Thymus (tissue), 11 donors: ENCODE measurements at regions not wholly inside any gene's neighbourhood (a gene's known extent, or its start where the extent isn't known, plus 50 kb on each side); places are given as distances from the start of the nearest gene placed in this dataset.

Experiments
- DNase-seq, 9 donors: peaks; one replicate each; pipeline ENCODE4 v3.0.0-alpha.2; 2013; ENCODE audit warnings: low spot score in 9 of 9, low read depth in 6 of 9, missing footprints in 1 of 9
- H3K27ac ChIP-seq, 2 donors: one replicate each; pipeline ENCODE4 v1.5.1; 2013; ENCODE audit warnings: control low read depth in 1 of 2, low read depth in 1 of 2, low read length in 1 of 2, mild to moderate bottlenecking in 1 of 2, moderate library complexity in 1 of 2
- H3K27me3 ChIP-seq, 2 donors: one replicate each; pipeline ENCODE4 v1.5.1; 2013; ENCODE audit warnings: low read length in 1 of 2; ENCODE audit not compliant: control insufficient read depth in 2 of 2, insufficient read depth in 1 of 2
- H3K36me3 ChIP-seq, 2 donors: one replicate each; pipeline ENCODE4 v1.5.1; 2013; ENCODE audit warnings: low read length in 1 of 2, mild to moderate bottlenecking in 1 of 2, moderate library complexity in 1 of 2; ENCODE audit not compliant: control insufficient read depth in 2 of 2, insufficient read depth in 2 of 2
- H3K4me1 ChIP-seq, 2 donors: one replicate each; pipeline ENCODE4 v1.5.1; 2013; ENCODE audit warnings: low read length in 2 of 2; ENCODE audit not compliant: control insufficient read depth in 2 of 2, insufficient read depth in 2 of 2
- H3K4me3 ChIP-seq, 2 donors: one replicate each; pipeline ENCODE4 v1.5.1; 2013; ENCODE audit warnings: low read length in 2 of 2, control low read depth in 1 of 2, mild to moderate bottlenecking in 1 of 2
- H3K9me3 ChIP-seq, 2 donors: one replicate each; pipeline ENCODE4 v1.5.1; 2013; ENCODE audit warnings: low read length in 1 of 2, mild to moderate bottlenecking in 1 of 2; ENCODE audit not compliant: control insufficient read depth in 2 of 2, insufficient read depth in 1 of 2
- WGBS: extraction: QIAGEN DNeasy Blood & Tissue Kit; methylation state at CpG from one replicate; pipeline ENCODE4 v1.1.7; 2013; 5-methylcytosine and 5-hydroxymethylcytosine counted together
- donor health status: healthy.

DNA sequence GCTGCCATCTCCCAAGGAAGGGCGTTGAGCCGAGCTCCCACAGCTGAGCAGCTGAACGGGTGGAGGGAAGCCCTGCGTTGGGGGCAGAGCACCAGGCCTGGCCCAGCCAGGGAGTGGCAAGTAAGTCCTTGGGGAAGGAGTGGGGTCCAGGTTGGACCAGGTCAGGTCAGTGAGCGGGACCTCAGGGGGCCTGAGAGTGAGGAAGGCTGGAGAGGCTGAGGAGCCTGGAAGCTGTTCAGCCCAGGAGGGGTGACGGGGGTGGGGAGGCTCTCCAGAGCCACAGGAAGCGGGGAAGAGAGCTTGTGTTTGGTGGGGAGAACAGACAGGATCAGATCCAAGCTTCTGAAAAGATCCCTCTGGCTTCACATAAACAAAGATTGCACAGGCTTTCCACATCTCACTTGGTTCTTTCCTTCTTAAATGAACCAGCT is 55.4 kb upstream of the ATP12A start:
- Histone ChIP-seq H3K4me3 (no peak overlapping the region), H3K36me3 (no peaks in the 10 kb centered on the region), H3K9me3 (peaks cover 1 to 5% of the 10 kb centered on the region in 2 donors), H3K27ac (no peak overlapping the region), H3K4me1 (peaks cover 0 to 5% of the 10 kb centered on the region in 2 donors), H3K27me3 (no peaks in the 10 kb centered on the region)
- DNase-seq, result no peak
- WGBS, result 98% methylated on average over 7 of the region's 7 CpGs

DNA sequence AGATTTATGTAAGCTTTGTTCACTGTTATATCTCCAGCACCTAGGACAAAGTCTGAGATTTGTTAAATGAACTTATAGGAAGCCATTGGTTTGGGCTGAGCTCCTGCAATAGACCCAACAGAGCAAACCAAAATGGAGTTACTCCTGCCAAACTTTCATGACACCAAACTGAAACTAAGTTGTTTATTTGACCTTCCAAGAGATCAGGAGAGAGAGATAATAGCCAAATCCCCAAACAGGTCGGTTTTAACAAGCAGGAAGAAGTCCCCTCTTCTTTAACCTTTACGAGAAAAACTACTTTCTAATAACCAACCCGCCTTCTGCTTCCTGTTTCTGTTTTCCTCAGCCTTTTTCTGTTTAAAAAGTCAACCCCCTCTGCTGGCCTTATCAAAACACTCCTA is 54.9 kb upstream of the ATP12A start:
- no peaks in the 10 kb centered on the region for H3K27me3 ChIP-seq
- H3K36me3 ChIP-seq, result no peaks in the 10 kb centered on the region
- peaks cover 0 to 5% of the 10 kb centered on the region in 2 donors for H3K4me1 ChIP-seq
- peaks cover 1 to 5% of the 10 kb centered on the region in 2 donors for H3K9me3 ChIP-seq
- H3K4me3 ChIP-seq, result no peak overlapping the region
- peak overlapping the region in 1 of 2 donors; percentile 49 for H3K27ac ChIP-seq
- DNase-seq, result peak in 1 of 9 donors; percentile 33
- 36% methylated on average over 3 of the region's 3 CpGs for WGBS

DNA sequence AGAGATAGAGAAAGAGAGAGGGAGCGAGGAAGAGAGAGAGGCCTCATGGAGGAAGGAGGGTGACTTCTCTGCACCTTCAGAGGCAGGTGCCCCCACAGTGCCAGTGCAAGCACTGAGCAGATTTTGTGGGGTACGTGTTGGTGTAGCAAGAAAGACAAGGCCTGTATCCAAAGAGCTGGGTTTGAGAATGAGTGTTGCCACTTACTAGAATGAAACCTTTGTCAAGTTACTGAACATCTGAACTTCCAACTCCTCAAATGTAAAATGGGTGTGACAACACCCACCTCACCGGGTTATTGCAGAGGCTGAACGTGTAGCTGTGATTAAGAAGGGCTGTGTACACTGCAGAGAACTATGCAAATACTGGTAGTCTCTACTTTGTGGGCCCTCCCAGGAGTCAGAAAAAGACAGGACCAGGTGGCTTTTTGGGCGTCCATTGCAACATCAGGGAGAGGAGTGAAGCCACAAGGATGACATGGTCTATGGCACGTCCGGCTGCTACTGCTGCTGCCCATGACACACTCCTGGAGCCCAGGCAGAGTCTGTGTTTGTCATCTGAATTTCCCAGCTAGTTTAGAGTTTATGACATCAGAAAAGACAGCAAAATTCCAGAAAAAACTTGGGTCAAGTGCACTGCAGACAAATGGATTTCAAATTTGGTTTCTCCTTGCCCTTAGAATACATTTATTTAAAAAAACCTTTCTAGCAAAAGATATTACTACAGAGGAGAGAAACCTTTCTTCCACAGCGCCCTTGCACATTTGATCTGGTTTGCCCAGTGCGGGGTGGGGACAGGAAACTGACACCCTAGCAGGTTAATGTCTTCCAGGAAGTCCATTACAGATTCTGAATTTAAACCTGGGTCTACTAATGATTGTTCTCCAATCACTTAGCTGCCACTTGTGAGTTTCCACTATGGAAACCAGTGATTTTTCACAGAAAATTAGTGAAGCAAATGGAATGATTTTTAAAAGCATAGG is 54.0 kb upstream of the ATP12A start:
- peaks cover 1 to 5% of the 10 kb centered on the region in 2 donors for H3K9me3 ChIP-seq
- DNase-seq, result no peak
- 96% methylated on average over 9 of the region's 9 CpGs for WGBS
- H3K4me3 ChIP-seq, result no peak overlapping the region
- H3K27me3 ChIP-seq, result no peaks in the 10 kb centered on the region
- no peaks in the 10 kb centered on the region for H3K36me3 ChIP-seq
- peaks cover 0 to 5% of the 10 kb centered on the region in 2 donors for H3K4me1 ChIP-seq
- no peak overlapping the region for H3K27ac ChIP-seq

DNA sequence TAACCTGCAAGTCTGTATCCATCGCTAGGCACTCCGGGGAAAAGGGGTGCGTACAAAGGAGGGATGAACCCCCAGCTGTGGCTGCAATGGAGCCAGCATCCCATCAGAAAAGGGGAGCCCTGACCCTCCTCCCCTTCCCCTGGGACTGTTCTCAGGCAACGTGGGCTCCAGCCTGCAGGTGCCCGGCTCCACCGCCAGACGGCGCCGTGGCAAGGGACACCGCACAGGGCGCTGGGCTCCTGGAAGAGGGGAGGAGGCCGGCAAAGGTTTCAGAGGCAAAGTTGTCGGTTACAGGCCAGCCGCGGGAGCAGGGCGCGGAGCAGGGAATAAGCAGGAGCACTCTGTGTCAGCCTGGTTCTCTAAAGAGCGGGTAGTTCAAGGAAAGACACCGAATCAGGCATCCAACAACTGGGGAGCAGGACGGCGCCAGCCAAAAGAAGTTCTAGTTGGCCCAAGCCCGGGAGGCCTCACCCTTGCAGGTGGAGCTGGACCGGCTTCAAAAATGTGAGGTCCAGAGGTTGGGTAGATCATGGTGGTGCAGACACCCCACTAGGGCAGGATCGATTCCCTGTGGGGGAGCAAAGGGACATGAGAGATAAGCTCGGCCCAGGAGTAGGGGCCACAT is 53.0 kb upstream of the ATP12A start:
- Histone ChIP-seq H3K36me3 (no peaks in the 10 kb centered on the region), H3K4me1 (peaks cover 0 to 5% of the 10 kb centered on the region in 2 donors), H3K27ac (no peak overlapping the region), H3K27me3 (no peaks in the 10 kb centered on the region), H3K4me3 (no peak overlapping the region), H3K9me3 (peaks cover 1 to 5% of the 10 kb centered on the region in 2 donors)
- 93% methylated on average over 25 of the region's 25 CpGs for WGBS
- no peak for DNase-seq

DNA sequence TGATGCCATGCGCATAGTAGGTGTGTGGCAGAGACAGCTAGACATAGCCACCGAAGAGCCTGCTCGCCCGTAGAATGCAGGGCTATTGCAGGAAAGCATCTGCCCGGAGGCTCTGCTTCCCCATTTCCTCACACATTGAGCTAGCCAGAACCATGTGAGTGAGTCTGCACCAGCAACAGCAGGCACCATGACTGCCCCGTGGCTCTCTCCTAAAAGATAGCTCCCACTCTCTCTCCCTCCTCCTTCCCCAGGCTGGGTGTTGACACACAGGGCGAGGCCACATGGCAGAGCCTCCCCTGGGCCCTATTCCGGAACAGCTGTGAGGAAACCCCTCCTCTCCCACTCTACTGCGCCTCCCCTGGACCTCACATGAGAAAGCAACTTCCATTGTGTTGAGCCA is 52.3 kb upstream of the ATP12A start:
- Histone ChIP-seq H3K27me3 (no peaks in the 10 kb centered on the region), H3K36me3 (no peaks in the 10 kb centered on the region), H3K4me1 (peaks cover 0 to 5% of the 10 kb centered on the region in 2 donors), H3K4me3 (no peak overlapping the region), H3K27ac (no peak overlapping the region), H3K9me3 (peaks cover 1 to 5% of the 10 kb centered on the region in 2 donors)
- 87% methylated on average over 9 of the region's 9 CpGs for WGBS
- DNase-seq, result no peak

DNA sequence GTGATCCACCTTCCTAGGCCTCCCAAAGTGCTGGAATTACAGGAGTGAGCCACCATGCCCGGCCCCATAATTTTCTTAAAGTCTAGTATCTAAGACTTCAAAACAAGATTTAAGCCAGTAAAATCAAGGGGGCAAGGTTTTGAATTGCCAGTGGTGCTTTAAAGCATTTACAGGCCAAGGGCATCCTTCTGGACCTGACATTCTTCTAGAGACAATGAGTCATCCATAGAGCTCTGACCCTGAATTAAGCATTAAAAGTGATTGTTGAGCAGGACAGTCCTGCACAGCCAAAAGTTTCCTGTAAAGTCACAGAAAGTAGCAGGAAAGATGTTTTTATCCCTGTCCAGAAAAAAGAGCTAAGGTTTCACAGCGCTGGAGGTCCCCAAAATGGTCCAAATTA is 50.9 kb upstream of the ATP12A start:
- H3K27ac ChIP-seq, result no peak overlapping the region
- peaks cover 0 to 1% of the 10 kb centered on the region in 2 donors for H3K9me3 ChIP-seq
- H3K4me1 ChIP-seq, result peaks cover 0 to 5% of the 10 kb centered on the region in 2 donors
- DNase-seq, result no peak
- WGBS, result 97% methylated on average over 2 of the region's 2 CpGs
- no peaks in the 10 kb centered on the region for H3K36me3 ChIP-seq
- no peaks in the 10 kb centered on the region for H3K27me3 ChIP-seq
- no peak overlapping the region for H3K4me3 ChIP-seq

DNA sequence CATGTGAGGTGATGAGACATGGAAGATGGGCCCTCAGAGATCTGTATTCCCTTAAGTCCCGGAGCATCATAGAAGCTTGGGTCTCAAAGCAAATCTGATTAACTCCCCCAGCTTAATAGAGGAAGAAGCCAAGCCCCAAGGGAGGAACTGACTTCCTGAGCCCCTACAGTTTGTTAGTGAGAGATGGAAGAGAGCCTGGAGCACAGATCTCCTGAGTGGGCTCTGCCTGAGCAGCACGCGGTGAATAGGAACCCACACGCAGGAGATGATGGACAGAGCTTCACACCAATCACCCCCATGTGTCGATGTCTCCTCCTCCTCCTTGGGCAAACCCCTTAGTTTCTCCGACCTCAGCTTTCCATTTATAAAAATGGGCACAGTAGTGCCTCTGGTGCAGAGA is 50.1 kb upstream of the ATP12A start:
- DNase-seq, result no peak
- Histone ChIP-seq H3K27ac (no peak overlapping the region), H3K4me3 (no peak overlapping the region), H3K27me3 (no peaks in the 10 kb centered on the region), H3K36me3 (no peaks in the 10 kb centered on the region), H3K9me3 (no peaks in the 10 kb centered on the region), H3K4me1 (peaks cover 0 to 5% of the 10 kb centered on the region in 2 donors)
- WGBS, result 86% methylated on average over 6 of the region's 6 CpGs
